ENCODE measurements at regions not wholly inside any gene's neighbourhood (a gene's known extent, or its start where the extent isn't known, plus 50 kb on each side); places are given as distances from the start of the nearest gene placed in this dataset.

DNA sequence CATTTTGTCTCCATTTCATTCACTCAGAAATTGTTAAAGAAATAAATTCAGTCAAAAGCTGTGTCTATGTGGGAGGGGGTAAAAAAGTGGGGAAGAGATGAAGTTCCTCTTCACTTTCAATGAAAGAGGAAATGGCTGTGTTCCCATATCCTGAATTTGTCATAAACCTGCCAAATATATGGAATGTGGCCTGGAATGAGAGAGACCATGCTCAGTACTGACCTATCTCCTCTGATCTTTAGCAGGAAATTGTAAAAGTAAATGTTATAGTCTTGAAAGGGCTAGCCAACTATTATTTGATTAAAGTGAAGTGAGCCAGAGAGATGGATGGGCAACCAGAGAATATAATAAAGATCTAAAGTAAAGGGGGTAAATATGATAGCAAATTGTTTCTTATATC lies 130.3 kb upstream of the C21orf91 start:
- TF ChIP-seq POU5F1 (IDR thresholded peaks at IDR 0.05; ENCODE audit: borderline replicate concordance, low read depth, low read length, partially characterized antibody): no peak
- TF ChIP-seq ZNF23 (CRISPR knock-in tag; IDR thresholded peaks at IDR 0.05): no peak
- TF ChIP-seq MAFF (IDR thresholded peaks at IDR 0.05; ENCODE audit: low read length): no peak
- no peak for TF ChIP-seq ESRRA (IDR thresholded peaks at IDR 0.05; ENCODE audit: borderline replicate concordance, low read depth)
- no peak for TF ChIP-seq JUND (IDR thresholded peaks at IDR 0.05; ENCODE audit: borderline replicate concordance, low read depth, low read length)
- no peak for TF ChIP-seq JUND (tag; IDR thresholded peaks at IDR 0.05; ENCODE audit: borderline replicate concordance, low read depth, low read length)
- TF ChIP-seq MYC (IDR thresholded peaks at IDR 0.05; ENCODE audit: low read depth, low read length): no peak
- no peak for TF ChIP-seq MYC (CRISPR knock-in tag; IDR thresholded peaks at IDR 0.05; ENCODE audit: borderline replicate concordance, low read depth)
- TF ChIP-seq NFIC (IDR thresholded peaks at IDR 0.05): no peak
